Neural cell (in vitro differentiated cells): ENCODE measurements at regions not wholly inside any gene's neighbourhood (a gene's known extent, or its start where the extent isn't known, plus 50 kb on each side); places are given as distances from the start of the nearest gene placed in this dataset.

Experiments used
- H2AFZ ChIP-seq: fragments of 200-600, 300-800 bp; sonication (generic), shearing (Covaris generic); 2 replicates; pipeline ENCODE4 v1.6.0; 2014; ENCODE audit warnings: low read depth, mild to moderate bottlenecking, antibody characterized with exemption, low read length, moderate library complexity
- H3F3A ChIP-seq: fragments of 200-600 bp; shearing (Covaris generic); 2 replicates; pipeline ENCODE4 v1.6.1; 2016; ENCODE audit warnings: mild to moderate bottlenecking, moderate library complexity, mixed read lengths, antibody characterized with exemption, low read length; ENCODE audit not compliant: insufficient read depth, poor library complexity, severe bottlenecking
- H3K27ac ChIP-seq: fragments of 200-600, 300-800 bp; sonication (generic), shearing (Covaris generic); 2 replicates; pipeline ENCODE4 v1.5.1; 2014; ENCODE audit warnings: mild to moderate bottlenecking, low read length, moderate library complexity
- H3K27me3 ChIP-seq: fragments of 300-800, 200-600 bp; sonication (generic), shearing (Covaris generic); 2 replicates; pipeline ENCODE4 v1.6.0; 2014; ENCODE audit warnings: mild to moderate bottlenecking, low read depth, low read length, moderate library complexity; ENCODE audit not compliant: insufficient read depth
- H3K36me3 ChIP-seq: fragments of 300-800, 200-600 bp; sonication (generic), shearing (Covaris generic); 2 replicates; pipeline ENCODE4 v1.5.1; 2014; ENCODE audit warnings: mild to moderate bottlenecking, antibody characterized with exemption, low read length, moderate library complexity; ENCODE audit not compliant: insufficient read depth
- H3K4me2 ChIP-seq: fragments of 300-800, 200-600 bp; sonication (generic), shearing (Covaris generic); 2 replicates; pipeline ENCODE4 v1.6.0; 2014; ENCODE audit warnings: mild to moderate bottlenecking, low read length
- H3K4me3 ChIP-seq: fragments of 300-800, 200-600 bp; sonication (generic), shearing (Covaris generic); 2 replicates; pipeline ENCODE4 v1.5.1; 2014; ENCODE audit warnings: mild to moderate bottlenecking, low read length, moderate library complexity
- H3K79me2 ChIP-seq: fragments of 200-600 bp; shearing (Covaris generic); replicated peaks from 2 replicates; pipeline ENCODE4 v1.6.0; 2014; ENCODE audit warnings: mild to moderate bottlenecking, low read length, moderate library complexity; ENCODE audit not compliant: insufficient read depth
- H3K9ac ChIP-seq: fragments of 300-800, 200-600 bp; sonication (generic), shearing (Covaris generic); 2 replicates; pipeline ENCODE4 v1.6.1; 2016; ENCODE audit warnings: mild to moderate bottlenecking, low read length, mixed read lengths
- H3K9me2 ChIP-seq: fragments of 200-600 bp; shearing (Covaris generic); 2 replicates; pipeline ENCODE4 v1.6.1; 2016; ENCODE audit warnings: mild to moderate bottlenecking, low read length, mixed read lengths; ENCODE audit not compliant: insufficient read depth
- H3K9me3 ChIP-seq: fragments of 200-600, 300-800 bp; sonication (generic), shearing (Covaris generic); 2 replicates; pipeline ENCODE4 v1.6.1; 2016; ENCODE audit warnings: mild to moderate bottlenecking, mixed run types, low read length, moderate library complexity, mixed read lengths
- H4K20me1 ChIP-seq: fragments of 200-600 bp; shearing (Covaris generic); 2 replicates; pipeline ENCODE4 v1.6.1; 2016; ENCODE audit warnings: mild to moderate bottlenecking, mixed run types; ENCODE audit not compliant: insufficient read depth
- EP300 ChIP-seq: fragments of 450-650 bp; conservative IDR thresholded peaks from 2 replicates; pipeline ENCODE4 v1.6.1; 2014; ENCODE audit warnings: antibody characterized with exemption, mild to moderate bottlenecking, moderate library complexity; ENCODE audit not compliant: poor library complexity, severe bottlenecking
- EZH2 ChIP-seq: fragments of 200-600, 300-800 bp; shearing (Covaris generic), sonication (generic); IDR thresholded peaks from 2 replicates; pipeline ENCODE4 v1.6.1; 2014; ENCODE audit warnings: antibody characterized with exemption, low read length, borderline replicate concordance, mild to moderate bottlenecking; ENCODE audit not compliant: insufficient read depth, poor library complexity, severe bottlenecking
- MXI1 ChIP-seq: fragments of 450-650 bp; conservative IDR thresholded peaks from 2 replicates; pipeline ENCODE4 v1.6.1; 2014; ENCODE audit warnings: antibody characterized with exemption, mild to moderate bottlenecking; ENCODE audit not compliant: poor library complexity, severe bottlenecking
- POLR2AphosphoS5 ChIP-seq: IDR thresholded peaks from 2 replicates; pipeline ENCODE4 v1.6.1; 2012
- RAD21 ChIP-seq: fragments of 450-650 bp; conservative IDR thresholded peaks from 2 replicates; pipeline ENCODE4 v1.6.1; 2014; ENCODE audit warnings: antibody characterized with exemption, mild to moderate bottlenecking, moderate library complexity
- SMC3 ChIP-seq: fragments of 450-650 bp; conservative IDR thresholded peaks from 2 replicates; pipeline ENCODE4 v1.6.1; 2014; ENCODE audit warnings: antibody characterized with exemption, mild to moderate bottlenecking, moderate library complexity; ENCODE audit not compliant: poor library complexity
- TAF1 ChIP-seq: IDR thresholded peaks from 2 replicates; pipeline ENCODE4 v1.6.1; 2012; ENCODE audit warnings: low read depth
- TF ChIP-seq, protein P1 (sequence below): fragments of 450-650 bp; IDR thresholded peaks from 2 replicates; pipeline ENCODE4 v1.5.1; 2014; ENCODE audit warnings: antibody characterized with exemption, mild to moderate bottlenecking, moderate library complexity; ENCODE audit not compliant: poor library complexity, severe bottlenecking
- TF ChIP-seq, protein P2 (sequence below): IDR thresholded peaks from 2 replicates; pipeline ENCODE4 v1.6.1; 2012; ENCODE audit warnings: borderline replicate concordance

DNA sequence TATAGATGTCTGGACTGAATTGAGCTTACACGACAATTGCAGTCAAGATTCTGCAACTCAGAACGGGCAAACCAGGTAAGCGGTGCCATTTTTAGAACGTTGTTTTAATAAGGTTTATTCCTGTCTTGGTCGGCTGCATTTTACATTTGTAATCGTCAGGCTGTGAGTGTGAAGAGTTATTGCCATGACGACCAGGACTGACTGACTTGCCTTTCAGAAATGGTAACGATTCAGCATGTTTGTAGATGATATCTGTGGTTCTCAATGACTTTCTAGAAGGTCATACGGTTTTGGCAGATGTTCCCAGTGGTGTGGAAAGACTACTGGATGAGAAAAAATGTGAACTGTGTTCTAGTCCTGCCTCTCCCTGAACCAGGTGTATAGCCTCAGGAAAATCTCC lies 271.3 kb upstream of the B3GALT2 start:
- Histone ChIP-seq H3K4me3 (peak overlapping the region; percentile 42), H3K27ac (peak overlapping the region; percentile 42), H3F3A (peaks cover 6% of the 10 kb centered on the region), H3K9ac (peak overlapping the region; percentile 16), H3K36me3 (no peaks in the 10 kb centered on the region), H4K20me1 (no peaks in the 10 kb centered on the region), H3K4me2 (peak overlapping the region; percentile 36), H3K9me3 (no peaks in the 10 kb centered on the region), H2AFZ (no peak overlapping the region), H3K27me3 (no peaks in the 10 kb centered on the region), H3K9me2 (no peaks in the 10 kb centered on the region), H3K79me2 (no peaks in the 10 kb centered on the region)
- TF ChIP-seq, protein P1, sequence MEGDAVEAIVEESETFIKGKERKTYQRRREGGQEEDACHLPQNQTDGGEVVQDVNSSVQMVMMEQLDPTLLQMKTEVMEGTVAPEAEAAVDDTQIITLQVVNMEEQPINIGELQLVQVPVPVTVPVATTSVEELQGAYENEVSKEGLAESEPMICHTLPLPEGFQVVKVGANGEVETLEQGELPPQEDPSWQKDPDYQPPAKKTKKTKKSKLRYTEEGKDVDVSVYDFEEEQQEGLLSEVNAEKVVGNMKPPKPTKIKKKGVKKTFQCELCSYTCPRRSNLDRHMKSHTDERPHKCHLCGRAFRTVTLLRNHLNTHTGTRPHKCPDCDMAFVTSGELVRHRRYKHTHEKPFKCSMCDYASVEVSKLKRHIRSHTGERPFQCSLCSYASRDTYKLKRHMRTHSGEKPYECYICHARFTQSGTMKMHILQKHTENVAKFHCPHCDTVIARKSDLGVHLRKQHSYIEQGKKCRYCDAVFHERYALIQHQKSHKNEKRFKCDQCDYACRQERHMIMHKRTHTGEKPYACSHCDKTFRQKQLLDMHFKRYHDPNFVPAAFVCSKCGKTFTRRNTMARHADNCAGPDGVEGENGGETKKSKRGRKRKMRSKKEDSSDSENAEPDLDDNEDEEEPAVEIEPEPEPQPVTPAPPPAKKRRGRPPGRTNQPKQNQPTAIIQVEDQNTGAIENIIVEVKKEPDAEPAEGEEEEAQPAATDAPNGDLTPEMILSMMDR: no peak
- no peak for TF ChIP-seq EP300
- TF ChIP-seq SMC3: no peak
- no peak for TF ChIP-seq TAF1
- no peak for TF ChIP-seq POLR2AphosphoS5
- no peak for TF ChIP-seq MXI1
- TF ChIP-seq RAD21: no peak
- TF ChIP-seq, protein P2, sequence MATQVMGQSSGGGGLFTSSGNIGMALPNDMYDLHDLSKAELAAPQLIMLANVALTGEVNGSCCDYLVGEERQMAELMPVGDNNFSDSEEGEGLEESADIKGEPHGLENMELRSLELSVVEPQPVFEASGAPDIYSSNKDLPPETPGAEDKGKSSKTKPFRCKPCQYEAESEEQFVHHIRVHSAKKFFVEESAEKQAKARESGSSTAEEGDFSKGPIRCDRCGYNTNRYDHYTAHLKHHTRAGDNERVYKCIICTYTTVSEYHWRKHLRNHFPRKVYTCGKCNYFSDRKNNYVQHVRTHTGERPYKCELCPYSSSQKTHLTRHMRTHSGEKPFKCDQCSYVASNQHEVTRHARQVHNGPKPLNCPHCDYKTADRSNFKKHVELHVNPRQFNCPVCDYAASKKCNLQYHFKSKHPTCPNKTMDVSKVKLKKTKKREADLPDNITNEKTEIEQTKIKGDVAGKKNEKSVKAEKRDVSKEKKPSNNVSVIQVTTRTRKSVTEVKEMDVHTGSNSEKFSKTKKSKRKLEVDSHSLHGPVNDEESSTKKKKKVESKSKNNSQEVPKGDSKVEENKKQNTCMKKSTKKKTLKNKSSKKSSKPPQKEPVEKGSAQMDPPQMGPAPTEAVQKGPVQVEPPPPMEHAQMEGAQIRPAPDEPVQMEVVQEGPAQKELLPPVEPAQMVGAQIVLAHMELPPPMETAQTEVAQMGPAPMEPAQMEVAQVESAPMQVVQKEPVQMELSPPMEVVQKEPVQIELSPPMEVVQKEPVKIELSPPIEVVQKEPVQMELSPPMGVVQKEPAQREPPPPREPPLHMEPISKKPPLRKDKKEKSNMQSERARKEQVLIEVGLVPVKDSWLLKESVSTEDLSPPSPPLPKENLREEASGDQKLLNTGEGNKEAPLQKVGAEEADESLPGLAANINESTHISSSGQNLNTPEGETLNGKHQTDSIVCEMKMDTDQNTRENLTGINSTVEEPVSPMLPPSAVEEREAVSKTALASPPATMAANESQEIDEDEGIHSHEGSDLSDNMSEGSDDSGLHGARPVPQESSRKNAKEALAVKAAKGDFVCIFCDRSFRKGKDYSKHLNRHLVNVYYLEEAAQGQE: no peak
- no peak for TF ChIP-seq EZH2

DNA sequence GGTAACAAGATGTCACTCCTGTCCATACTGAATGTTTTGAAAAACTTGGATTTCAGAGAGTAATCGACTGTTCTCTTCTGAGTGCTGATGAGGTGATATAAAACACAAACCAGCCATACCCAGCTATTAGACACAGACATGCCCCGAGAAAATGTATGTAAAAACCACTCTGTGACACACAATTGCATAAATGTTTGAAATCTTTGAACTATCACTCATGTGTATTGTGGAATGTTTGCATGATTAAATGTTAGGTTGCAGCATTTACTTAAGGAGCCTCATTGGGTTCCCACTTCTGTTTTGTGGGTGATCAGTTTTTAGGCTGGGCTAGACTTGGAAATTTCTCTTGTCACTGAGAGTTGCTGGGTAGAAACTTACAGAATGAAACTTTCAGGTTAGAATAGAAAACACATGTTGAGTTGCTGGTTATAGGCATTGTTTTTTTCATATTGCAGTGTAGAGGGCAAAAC lies 270.4 kb upstream of the B3GALT2 start:
- no peak overlapping the region for H2AFZ ChIP-seq
- H3K9me3 ChIP-seq: no peaks in the 10 kb centered on the region
- no peaks in the 10 kb centered on the region for H3K79me2 ChIP-seq
- TF ChIP-seq MXI1: no peak
- TF ChIP-seq SMC3: no peak
- no peak for TF ChIP-seq TAF1
- TF ChIP-seq, protein P2: no peak
- no peak for TF ChIP-seq POLR2AphosphoS5
- TF ChIP-seq, protein P1: no peak
- no peak for TF ChIP-seq RAD21
- TF ChIP-seq EZH2: no peak
- TF ChIP-seq EP300: no peak
- no peak overlapping the region for H3K4me3 ChIP-seq
- H3K9ac ChIP-seq: no peak overlapping the region
- H3F3A ChIP-seq: peaks cover 6% of the 10 kb centered on the region
- no peaks in the 10 kb centered on the region for H3K27me3 ChIP-seq
- no peak overlapping the region for H3K4me2 ChIP-seq
- H4K20me1 ChIP-seq: no peaks in the 10 kb centered on the region
- no peak overlapping the region for H3K27ac ChIP-seq
- no peaks in the 10 kb centered on the region for H3K9me2 ChIP-seq
- no peaks in the 10 kb centered on the region for H3K36me3 ChIP-seq
